ENCODE measurements at regions not wholly inside any gene's neighbourhood (a gene's known extent, or its start where the extent isn't known, plus 50 kb on each side); places are given as distances from the start of the nearest gene placed in this dataset.

DNA sequence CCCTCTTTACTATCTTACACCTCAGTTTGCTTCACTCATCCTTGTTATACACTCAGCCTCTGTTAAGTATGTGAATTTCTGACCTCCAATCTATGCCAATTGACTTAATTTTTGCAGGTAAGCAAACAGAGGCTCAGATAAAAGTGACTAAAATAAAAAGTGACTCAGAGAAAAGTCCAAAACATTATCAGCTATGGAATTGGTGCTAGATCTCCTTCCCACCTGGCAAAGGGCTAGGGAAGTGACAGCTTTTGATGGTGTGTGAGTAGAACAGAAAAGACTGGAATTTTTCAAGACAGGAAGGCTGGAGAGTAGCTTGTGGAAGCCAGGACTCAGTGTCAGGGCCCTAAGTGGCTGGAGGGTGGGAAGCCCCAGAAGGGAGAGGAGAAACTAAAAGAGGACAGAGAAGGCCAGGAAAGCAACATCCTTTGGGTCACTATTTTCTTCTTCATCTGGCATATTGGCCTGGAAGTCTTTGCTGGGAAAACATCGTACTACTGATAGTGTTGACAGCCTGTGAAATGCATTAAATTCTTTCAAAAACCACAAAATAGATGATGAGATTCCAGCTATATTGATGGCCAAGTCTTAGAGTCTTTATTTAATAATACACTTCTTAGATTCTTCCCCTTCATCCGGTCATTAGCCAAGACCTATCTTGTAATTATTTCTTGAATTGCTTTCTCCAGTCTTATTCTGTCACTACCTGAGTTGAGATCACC is 392.8 kb downstream of the RAPGEF2 start:
- intact Hi-C loops (cut with DNase I), result no loop called here
- DNase-seq, result no peak

DNA sequence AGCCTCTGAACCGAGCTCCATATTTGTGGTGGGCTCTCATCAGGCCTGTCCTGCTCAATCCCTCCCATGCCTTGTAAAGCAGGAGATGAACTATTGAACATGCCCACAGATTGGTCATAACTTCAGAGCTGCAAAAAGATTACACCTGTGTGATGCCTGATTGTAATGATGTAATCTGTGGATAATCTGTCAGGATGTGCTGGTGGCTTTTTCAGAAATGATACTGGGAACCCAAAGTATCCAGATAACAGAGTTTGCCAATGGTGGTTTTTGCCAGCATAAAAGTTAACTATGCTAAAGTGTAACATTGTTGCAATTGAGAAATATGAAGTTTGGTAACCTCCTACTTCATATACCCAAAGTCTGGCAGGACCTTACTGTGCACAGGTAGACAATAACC is 393.4 kb downstream of the RAPGEF2 start:
- no peak for DNase-seq
- intact Hi-C loops (cut with DNase I), result no loop called here

DNA sequence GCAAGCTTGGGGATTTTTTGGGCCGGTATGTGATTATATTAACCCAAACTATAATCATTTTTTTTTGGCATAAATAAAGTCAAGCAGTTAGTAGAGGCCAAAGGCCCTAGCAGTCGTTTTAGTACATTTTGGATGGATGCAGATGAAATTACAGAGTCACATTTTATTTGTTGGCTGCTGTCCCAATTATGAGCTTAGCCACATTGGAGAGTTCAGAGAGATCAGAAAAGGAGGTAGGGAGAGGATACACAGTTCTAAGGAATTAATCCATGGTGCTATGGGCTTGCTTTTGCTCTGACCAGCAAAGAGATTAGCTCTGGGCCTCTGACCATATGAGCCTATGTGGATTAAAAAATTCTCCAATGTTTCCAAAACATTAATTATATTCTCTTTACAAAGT is 395.1 kb downstream of the RAPGEF2 start:
- intact Hi-C loops (cut with DNase I), result no loop called here
- no peak for DNase-seq

DNA sequence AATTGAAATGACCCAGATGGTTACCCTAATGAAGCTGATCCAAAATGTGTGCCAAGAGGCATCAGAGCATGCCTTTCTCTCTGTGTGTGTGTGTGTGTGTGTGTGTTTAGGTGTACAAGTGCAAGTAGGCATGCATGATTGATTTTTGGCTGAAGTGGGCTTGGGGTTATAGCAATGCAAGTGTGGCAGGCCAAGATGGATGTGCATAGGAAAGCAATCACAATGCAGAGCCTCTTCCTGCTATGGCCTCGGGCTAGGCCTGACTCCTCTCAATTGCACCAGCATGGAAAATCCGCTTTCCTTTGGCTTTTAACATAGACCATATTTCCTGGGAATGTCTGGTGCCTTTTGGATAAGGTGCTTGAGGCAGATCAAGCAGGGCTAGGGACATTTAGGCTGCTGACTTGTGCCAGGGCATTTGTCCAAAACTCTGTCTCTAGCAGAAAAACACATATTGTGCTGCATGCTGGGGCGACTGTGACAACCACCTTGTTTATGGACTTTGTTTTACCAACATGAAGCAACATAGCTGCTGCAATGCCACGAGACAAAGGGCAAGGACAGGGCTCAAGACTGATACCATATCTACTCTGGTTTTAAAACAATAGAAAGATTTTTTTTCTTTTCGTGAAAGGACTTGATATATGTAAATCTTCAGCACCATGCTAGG is 395.7 kb downstream of the RAPGEF2 start:
- intact Hi-C loops (cut with DNase I), result no loop called here
- DNase-seq, result no peak

DNA sequence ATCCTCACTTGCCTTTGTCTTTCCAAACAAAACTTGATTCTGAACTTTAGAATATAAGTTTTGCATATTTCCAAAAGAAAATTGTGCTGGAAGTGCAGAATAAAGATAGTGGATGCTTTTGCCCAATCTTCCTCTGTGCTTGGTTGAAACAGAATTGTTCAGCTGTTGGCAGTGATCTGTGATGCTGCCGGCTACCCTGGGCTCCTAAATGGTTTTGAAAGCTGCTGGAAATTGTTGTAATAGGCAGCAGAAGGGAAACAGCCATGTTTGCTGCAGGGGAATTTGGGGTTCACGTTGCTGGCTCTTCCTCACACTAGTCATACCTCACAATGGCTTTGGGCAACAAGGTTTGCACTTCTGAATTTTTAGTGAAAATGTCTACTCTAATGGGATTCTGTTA is 398.0 kb downstream of the RAPGEF2 start:
- no peak for DNase-seq
- intact Hi-C loops (cut with DNase I), result no loop called here

DNA sequence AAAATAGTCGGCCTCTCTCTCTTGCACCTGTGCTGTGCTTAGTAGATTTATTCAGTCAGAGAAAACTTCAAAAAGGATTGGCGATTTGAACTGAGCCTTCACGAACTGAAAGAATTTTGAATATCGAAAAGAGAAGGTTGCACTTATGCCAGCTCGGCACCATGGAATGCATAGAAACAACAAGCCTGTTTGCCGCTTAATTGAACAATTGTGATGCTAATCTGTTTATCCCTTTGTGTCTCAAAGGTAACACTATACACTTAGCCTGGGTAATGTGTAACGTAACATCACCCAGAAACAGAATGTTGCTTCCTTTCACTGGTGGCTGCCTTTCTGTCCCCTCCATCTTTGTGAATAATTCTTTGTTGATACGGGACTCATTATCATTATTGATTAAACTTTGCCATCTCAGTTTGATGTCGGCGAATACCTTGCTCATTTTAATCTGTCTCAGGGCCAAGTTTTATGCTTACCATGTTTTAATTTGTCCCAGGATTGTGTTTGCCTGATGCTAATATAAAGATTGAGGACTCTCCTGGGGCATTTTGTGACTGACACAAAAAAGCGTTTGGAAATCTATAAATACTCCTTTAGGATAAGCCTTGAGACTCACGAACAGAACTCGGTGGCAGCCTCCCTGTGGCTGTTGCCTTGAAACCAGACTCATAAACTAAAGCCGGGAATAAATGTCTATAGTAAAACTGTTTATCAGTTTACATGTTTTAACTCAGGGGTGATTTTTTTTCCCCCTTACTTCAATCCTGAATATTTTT is 400.5 kb downstream of the RAPGEF2 start:
- intact Hi-C loops (cut with DNase I), result no loop called here
- DNase-seq, result no peak

DNA sequence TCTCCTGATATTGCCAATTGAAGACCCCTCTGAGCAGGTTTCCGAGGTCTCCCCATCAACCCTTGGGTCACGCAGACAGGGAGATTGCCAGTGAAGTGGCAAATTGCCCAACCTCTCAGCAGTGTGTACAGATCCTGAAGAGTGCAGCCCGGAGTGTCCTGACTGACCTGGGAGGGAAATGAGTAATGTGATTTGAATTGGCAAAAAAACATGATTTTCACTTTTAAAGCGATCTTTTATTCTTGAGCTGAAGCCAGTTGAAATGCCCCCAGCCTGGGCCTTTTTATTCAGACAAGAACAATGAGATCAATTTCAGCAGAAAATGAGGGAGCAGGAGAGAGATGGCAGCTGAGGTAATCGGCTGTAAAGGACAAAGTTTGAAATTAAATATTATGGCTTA is 401.8 kb downstream of the RAPGEF2 start:
- intact Hi-C loops (cut with DNase I), result no loop called here

DNA sequence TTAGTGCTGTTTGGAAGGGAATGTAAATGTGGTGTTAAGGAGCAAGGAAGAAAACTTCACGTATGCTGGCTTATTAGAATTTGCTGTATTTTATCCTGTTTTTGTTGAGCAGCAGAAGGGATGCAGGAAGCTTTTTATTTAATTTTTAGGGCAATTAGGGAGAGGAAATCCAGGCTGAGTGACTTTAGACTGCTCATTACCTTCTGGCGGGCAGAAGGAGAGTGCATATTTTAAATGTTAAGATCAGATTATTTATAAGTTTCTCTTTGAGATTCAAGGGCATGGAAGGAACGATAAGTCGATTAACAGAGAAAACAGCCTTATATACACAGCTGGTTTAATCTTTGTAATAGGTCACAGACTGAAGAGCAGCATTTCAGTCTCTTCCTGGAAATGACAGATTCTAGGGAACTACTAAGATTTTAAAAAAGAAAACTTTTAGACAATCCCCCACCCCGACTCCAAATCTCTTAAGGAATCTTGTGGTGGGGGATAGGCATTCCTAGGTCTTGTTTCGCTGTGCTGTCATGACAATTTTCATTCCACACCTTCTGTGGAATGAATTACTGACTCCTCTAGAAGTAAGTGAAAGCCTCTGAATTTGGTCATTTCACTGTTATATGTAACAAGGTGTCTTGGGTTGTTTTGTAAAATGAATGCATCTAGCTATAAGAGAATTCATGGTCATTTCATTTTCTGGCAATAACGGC is 402.5 kb downstream of the RAPGEF2 start:
- no peak for DNase-seq
- intact Hi-C loops (cut with DNase I), result no loop called here

More for the DNA sequence above, 401.8 kb downstream of the RAPGEF2 start:
- peak in 1 of 42 donors; percentile 8 for DNase-seq

DNA sequence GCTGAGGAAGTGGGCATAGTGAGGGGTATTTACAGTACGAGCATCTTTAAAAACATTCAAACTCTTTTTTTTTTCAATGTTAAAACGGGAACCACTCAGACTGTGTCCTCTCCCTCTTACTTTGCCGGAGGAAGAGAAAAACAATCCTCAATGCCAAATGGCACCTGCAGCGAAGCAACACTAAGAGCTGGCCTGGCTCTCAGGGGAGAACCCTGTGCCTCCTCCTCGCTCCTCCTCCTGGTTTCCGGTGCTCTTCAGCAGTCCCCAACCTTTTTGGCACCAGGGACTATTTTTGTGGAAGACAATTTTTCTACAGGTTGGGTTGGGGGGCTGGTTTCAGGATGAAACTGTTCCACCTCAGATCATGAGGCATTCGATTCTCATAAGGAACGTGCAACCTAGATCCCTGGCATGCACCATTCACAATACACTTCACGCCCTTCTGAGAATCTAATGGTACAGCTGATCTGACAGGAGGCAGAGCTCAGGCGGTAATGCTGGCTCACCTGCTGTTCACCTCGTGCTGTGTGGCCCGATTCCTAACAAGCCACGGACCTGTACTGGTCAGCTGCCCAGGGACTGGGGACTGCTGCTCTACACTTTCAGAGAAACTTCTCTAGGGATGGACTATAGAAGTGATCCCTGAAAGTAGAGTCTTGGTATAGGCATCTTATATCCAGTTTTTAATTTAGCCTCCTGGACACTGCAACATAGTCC is 404.1 kb downstream of the RAPGEF2 start:
- intact Hi-C loops (cut with DNase I), result no loop called here
- DNase-seq, result no peak

DNA sequence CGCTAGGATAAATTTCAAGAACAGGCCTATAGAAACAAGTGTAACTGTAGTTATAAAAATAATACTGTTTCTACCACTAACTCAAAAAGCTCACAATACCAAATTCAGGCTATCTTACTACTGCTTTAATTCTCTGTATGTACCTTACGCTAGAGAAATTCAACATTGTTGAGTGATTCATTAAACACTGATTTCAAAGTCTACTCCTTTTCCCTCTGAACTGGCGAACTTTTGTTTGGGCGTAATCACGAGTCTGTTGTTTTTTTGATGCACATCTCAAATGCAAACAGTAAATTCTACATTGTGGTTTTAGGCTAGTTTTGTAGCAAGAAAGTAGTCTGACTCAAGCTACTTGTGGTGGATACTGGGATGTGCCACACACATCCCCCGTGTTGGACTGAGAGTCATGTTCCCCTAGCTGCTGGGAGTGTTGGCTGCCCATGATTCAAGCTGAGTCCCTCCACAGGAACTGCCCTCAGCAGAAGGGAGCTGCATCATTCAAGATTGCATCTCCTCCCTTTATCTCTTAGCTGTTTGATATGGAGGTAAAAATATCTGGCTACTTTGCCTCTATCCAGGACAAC is 406.1 kb downstream of the RAPGEF2 start:
- intact Hi-C loops (cut with DNase I), result no loop called here

DNA sequence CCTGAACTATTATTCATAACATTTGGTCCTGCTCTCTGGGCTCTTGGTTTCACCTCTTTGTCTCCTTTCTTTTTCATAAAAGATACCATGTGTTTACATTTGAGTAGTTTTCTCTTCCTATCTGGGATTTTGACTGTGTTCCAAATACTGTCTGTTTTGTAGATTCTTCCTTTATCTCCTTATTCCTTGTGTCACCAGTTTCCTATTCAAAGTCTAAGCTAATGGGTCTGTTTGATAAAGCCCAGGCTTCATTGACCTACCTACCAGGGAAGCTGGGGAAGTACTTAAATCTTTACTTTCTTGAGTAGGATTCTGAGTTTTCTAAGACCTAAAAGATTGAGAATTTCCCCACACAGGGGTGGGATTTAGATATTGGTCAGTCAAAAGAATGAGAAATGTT is 409.5 kb downstream of the RAPGEF2 start:
- intact Hi-C loops (cut with DNase I), result no loop called here
- no peak for DNase-seq

More for the DNA sequence above, 406.1 kb downstream of the RAPGEF2 start:
- DNase-seq, result no peak

DNA sequence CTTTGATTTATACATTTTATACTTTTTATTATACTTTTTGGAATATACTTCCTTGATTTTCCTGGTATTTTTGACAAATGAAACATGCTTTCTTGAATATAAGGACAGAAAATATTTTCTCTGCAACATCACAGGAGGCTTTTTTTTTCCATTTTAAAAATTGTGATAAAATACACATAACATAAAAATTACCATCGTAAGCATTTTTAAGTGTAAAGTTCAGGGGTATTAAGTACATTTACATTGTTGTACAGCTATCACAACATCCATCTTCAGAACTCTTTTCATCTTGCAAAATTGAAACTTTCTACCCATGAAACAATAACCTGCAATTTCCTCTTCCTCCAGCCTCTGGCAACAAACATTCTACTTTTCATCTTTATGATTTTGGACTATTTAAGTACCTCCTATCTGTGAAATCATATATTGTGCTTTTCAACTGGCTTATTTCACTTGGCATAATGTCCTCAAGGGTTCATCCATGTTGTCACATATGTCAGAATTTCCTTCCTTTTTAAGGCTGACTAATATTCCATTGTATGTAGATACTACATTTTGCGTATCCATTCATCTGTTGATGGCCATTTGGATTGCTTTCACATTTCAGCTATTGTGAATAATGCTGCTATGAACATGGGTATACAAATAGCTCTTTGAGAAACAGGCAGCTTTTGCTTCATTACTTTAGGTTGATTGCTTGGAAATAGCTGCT is 412.6 kb downstream of the RAPGEF2 start:
- no peak for DNase-seq
- intact Hi-C loops (cut with DNase I), result no loop called here

DNA sequence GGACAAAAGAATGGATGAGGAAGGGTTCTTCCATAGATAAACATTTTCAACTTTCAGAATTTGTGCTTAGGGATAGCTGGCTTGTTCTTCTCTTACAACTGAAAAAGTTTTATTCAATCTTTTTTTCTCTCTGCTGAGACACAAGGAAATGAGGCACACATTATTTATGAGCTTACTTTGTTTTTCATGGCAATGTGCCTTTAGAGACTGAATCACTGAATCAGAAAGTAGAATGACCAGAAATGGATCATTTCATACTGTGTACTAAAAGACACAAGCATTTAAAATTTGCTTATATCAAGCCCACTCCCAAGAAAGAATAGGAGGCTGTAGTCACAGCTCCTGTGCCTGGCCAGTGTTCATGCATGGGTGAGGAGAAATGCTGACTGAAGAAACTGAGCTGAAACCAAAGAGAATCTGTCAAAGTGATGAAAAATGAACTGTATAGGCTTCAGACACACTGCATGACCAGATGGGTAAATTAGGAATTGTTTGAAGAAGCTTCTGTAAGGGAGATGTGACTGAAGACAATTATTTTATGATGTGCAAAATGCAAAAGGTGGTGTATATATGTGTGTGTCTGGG is 413.8 kb downstream of the RAPGEF2 start:
- DNase-seq, result no peak
- intact Hi-C loops (cut with DNase I), result no loop called here

DNA sequence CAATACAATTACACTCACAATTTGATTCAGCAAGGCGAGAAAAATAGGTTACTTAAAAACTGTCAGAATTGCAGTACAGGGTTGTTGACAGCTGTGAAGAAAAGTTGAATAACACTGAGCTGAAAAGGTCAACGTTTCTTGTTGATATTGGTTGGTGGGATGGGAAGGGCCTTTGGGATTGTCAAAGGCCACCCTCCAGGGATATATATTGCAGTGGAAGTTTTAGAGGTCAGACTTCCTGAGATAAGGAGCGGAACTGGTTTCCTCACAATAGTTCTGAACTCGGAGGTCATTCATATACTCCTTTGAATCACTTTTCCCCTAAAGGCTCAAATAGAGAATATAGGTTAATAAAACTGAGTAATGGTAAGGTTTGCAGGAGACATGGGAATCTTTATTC is 417.2 kb downstream of the RAPGEF2 start:
- intact Hi-C loops (cut with DNase I), result no loop called here
- DNase-seq, result no peak

DNA sequence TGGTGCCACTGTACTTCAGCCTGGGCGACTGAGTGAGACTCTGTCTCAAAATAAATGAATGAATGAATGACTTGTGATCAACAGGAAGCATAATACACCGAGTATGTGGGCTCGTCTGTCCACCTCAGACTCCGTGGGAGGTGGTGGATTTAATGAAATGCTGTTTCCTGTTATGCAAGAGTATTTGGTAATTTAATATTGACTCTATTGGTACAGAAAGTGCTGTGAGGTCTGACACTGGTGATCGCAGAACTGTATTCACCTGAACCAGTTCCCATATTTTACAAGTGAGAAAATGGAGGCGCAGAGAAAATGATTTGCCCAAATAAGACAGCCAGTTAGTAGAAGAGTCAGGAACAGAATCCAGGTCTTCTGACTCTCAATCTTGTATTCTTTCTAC is 423.3 kb downstream of the RAPGEF2 start:
- intact Hi-C loops (cut with DNase I), result no loop called here
- no peak for DNase-seq

DNA sequence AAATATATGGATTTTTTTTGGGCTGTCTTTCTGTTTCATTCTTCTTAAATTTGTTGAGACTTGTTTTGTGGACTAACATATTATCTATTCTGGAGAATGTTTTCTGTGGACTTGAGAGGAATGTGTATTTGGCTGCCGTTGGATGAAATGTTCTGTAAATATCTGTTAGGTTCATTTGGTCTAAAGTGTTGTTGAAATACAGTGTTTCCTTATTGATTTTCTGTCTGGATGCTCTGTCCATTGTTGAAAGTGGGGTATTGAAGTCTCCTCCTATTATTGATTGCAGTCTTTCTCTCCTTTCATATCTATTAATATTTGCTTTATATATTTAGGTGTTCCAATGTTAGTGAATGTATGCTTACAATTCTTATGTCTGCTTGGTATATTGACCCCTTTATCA is 431.8 kb downstream of the RAPGEF2 start:
- DNase-seq, result no peak
- intact Hi-C loops (cut with DNase I), result no loop called here

DNA sequence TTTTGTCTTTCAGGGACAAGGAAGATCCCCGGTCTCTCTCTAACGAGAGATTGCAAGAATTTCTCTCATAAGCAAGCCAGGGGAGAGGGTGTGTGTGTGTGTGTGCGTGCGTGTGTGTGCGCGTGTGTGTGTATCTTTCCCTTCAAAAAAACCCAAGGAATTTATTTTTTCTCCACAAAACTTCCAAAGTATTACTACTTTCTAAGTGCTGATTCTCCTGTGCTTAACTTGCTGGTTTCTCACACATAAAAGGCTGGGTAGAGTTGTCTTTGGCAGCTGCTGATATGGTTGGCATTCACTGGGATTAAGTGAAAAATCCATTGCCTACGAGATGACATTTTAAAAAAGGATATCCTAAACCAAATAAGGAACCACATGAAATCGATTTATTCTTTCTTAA is 435.7 kb downstream of the RAPGEF2 start:
- DNase-seq, result no peak
- intact Hi-C loops (cut with DNase I), result no loop called here

DNA sequence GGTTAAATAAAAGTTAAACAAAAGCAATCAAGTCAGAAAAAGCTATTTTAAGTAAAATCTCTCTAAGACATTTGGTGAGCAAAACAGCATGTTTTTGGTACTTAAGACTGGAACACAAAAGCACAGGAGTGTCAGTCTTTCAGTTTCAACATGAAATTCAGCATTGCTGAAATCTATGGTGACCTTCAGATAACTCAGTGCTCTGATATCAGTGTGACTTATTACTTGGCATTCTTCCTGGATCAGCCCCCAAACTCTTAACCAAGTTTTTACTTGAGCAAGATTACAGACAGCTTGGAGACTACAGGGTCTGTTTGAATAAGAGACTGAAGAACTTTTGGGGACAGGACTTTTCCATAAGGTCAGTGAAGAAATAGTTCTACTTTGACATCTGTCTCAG is 437.2 kb downstream of the RAPGEF2 start:
- intact Hi-C loops (cut with DNase I), result no loop called here
- no peak for DNase-seq
